ENCODE measurements at regions not wholly inside any gene's neighbourhood (a gene's known extent, or its start where the extent isn't known, plus 50 kb on each side); places are given as distances from the start of the nearest gene placed in this dataset.
"Not testable (repeated sequence)": the region's sequence is repeated elsewhere in the genome, so short reads cannot be mapped to it uniquely, and the experiment has no call there.

DNA sequence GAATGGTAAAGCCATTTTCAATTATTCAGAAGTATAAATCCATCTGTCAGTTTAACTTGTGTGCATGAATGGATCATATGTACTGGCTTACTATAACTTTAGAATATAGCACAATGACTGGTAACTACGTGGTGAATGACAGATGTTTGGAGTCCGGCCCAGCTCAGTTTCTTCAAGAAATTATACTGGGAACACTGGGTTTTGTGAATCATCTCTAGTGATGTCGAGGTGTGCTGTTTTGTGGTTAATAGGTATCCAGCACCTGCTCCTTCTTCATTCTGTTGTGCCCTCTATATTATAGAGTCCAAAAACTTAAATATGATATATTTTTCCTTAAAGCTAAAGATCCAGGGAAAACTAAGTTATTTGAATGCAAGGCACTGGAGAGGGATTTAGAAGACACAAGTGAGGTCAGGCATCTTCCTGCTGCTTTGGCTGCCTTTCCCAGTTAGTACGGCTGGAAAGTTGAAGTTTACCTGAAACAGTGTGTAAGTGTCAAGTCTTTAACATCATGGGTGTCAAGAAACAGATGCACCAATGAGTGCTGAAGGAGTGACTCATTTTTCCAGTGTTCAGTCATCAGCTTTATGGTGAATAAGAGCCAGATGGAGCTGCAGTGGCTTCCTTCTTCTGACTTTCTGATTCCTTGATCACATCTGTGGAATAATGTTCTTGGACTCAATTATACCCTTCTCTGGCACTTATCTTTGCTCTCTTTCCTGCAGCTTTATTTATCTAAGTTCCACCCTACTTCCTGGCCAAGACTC, 1079.5 kb upstream of the CELF4 start:
- DNase-seq: no peak

DNA sequence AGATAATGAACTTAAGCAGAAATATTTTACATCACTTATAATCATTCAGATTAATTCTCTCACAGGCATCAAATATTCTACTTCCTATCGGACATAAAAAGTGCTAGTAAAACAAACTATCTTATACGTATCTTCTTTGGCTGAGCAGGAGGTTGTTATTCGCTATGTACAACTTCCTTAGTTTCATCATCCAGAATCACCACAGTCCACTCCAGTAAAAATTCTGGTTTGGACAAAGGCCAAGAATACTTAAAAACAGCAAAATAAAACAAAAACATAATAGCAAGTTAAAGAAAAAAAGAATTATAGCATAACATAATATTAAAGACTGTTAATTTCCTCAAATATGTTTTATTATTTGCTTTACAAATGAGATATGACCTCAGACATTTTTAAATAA, 1077.1 kb upstream of the CELF4 start:
- no peak for DNase-seq

DNA sequence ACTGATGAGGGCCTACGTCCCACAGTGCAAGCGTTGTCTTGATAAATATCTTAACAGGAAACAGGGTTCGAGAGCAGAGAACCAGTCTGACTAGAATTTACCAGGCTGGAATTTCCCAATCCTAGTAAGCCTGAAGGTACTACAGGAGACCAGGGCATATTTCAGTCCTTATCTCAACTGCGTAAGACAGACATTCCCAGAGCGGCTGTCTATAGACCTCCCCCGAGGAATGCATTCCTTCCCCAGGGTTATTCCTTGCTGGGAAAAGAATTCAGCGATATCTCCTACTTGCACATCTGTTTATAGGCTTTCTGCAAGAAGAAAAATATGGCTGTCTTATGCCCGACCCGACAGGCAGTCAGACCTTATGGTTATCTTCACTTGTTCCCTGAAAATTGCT, 1074.1 kb upstream of the CELF4 start:
- not testable (repeated sequence) for DNase-seq

DNA sequence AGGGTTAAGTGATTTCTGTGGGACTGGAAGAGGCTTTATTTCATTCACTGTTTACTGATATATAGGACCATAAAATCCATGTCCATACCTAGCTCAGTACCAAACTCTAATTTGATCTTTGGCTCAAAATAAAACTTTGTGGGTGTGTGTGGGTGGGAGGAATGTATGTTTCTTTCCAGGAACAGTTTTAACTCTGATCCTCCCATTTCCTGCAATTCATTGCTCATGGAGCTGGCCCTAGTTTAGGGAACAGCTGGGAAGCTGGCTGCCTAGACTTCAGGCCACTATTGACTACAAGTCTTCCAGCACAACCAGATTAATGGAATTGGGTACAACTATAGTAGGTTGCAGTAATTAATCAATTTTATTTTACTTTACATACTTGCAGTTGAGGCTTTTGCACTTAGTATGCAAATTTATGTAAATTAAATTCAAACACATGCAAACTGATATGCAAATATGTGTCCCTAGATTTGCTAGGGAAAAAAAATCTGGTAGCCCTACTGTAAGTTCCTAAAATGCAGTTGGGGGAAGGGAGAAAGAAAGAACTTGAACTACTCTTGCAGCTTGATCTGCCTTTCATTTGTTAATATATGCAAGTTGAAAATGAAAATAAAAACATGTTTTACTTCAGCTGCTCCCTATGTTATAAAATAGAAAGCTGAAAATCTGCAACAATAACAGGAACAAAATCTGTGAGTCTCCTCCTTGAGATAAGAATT, 1070.3 kb upstream of the CELF4 start:
- DNase-seq: no peak

DNA sequence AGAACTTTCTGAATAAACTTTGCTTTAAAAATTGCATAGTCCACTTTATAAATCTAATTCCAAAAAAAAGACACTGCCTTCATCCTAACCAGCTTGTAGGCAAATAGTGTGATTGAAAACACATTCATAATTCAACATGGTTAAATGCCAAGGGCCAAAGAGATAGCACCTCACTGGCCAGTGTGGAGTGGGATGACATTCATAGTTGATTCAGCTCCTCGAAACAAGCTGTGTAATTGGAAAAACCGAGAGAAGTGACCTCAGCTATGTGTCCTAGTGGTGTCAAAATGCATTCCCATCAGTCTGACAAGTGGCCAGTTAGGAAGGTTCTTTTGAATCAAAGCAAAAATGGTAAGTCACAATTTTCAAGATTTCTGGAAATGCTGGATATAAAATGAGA, 1068.5 kb upstream of the CELF4 start:
- no peak for DNase-seq

DNA sequence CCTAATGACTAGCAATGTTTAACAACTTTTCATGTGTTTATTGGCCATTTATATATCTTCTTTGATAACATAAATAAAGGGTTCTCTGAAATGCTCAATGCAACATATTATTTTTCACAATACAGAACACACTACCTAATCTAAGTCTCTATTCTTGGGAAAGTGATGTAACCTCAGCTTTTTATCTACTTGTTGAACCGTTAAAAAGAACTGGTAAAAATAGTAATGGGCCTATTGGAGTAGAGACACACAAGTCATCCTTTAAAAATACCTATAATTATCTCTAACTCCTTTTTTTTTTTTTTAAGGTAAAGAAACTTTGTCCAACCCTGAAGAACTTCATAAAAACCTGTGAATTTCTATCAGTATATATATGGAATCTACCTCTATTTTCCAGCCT, 1067.7 kb upstream of the CELF4 start:
- no peak for DNase-seq

DNA sequence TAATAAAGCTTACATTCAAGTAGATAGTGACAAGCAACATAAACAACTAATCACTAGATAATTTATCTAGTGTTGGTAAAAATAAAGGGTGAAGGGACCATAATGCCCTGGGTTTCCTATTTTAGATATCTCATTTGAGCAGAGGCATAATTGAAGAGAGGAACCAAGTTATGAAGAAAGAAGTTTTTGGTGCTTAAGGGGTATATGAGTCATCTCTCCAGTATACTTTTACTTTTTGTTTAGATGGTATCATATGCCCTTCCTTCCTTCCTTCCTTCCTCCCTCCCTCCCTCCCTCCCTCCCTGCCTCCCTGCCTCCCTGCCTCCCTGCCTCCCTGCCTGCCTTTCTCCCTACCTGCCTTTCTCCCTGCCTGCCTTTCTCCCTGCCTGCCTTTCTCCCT, 1053.5 kb upstream of the CELF4 start:
- DNase-seq: no peak

DNA sequence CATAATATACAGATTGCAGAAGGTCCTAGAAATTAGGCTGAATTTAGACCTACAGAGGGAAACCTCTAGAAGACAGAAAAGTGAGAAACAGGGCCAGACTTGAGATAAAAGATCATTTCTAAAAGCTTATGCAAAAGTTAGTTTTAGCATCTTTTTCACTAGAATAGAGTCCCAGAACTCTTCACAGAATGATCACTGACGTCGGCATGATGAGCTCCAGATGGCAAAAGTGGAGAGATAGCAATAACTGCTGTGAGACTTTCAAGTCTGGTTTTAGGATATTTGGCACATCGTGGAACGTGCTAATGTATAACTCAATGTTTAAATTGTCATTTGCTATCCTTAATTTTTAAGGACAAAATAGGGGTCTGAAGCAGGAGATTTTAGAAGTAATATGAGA, 1050.7 kb upstream of the CELF4 start:
- DNase-seq: no peak

DNA sequence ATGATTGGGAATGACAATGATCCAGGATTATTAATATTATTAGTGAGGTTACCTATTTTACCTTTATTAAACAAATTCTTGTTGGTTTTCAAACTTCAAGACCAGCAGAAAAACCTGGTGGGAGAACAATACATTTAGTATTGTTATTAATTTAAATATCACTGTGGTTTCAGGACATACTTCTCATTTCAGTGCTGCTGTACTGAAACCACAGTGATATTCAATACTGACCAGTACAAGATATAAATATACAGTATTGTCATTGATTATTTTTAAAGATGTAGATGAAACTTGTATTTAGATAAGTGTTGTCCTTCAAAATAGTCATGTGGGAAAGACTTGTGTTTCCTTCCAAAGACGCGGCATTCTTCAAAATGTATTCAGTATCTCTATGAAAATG, 1047.3 kb upstream of the CELF4 start:
- no peak for DNase-seq

DNA sequence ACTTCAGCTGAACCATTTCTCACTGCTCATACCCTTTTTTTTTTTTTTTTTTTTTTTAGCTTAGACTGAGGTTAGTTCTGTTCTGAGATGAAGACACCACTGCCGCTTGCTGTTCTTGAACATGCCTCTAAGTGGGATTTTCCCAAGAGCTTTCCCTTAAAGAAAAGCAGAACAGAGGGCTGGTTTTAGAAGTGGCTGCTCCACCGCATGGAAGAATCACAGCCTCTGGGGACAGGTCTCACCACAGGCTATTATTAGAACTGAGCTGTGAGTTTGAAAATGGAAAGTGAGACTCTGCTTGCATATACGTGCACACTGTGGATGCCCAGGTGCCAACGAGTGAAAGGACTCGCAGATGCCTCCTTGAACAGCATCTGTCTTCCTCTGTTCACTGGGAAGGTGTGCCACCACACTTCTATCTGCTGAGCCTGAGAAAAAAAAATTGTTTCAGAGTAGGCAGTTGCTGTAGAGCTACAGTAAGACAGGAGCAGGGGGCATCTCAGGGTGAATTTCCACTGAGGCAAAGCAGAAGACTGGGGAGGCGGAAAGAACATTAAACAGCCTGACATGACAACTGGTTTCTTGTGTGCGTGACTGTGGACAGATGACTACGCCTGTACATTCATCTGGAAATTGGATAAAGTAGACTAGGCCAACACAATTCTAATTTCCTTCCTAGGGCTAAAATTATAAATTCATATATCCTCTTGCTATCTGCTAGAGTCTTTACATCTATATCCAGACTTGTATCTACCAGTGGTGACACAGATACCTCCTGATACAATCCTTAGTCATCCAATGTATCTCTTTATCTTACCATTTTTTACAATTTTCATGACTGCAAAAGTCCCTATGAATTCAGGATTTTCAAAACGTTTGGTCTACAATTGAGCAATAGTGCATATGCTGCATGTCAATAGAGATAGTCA, 1045.7 kb upstream of the CELF4 start:
- DNase-seq: no peak

DNA sequence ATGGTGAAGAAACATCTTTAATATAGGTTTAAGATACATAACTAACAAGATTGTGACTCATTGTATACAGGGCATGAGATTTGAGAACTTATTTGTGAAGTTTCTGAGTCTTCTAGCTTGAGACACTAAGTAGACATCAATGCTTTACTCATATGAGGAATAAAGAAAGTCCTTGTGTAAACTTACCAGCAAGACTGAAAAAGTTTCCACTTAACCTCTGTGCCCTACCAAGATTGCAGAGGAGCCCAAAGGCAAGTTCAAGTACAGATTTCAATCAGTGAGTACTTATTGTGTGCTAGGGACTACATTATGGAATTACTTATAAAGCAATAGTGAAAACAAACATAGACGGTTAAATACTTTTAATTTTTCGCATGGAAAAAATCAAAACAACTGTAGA, 1041.2 kb upstream of the CELF4 start:
- DNase-seq: no peak

DNA sequence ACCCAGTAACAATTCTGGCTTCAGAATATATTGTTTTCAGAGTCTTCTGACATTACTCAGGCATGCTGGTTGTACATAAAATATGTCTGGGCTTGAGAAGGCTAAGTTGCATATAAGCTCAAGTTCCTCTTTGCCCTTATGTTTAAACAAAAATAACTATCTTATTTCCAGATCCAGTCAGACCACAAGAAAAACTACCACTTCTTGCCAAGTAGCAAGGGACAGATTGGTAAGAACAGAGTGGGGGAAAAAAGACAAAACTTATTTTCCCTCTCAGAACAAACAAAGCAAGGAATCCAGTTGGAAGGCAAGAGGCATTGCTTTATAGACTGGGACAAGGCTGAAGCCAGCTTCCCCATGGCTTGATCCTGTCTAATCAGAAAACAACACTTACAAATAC, 1036.7 kb upstream of the CELF4 start:
- no peak for DNase-seq

DNA sequence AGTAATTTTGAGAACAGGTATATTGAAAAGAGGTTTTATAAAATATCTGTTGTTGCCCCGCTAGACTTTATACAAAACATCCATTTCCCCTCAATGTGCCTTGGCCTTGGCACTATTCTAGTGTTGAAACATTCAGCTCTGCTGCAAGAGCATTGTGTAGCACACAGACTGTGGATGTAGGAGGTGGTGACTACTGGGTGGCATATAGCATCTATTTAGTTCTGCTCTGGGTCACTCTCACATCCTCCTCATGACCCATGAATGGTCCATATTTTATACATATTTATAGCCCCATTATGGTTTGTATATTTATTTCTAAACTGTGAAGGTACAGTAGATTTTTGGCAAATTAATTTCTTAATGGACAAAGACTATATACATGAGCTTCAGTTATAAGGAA, 1022.0 kb upstream of the CELF4 start:
- no peak for DNase-seq

DNA sequence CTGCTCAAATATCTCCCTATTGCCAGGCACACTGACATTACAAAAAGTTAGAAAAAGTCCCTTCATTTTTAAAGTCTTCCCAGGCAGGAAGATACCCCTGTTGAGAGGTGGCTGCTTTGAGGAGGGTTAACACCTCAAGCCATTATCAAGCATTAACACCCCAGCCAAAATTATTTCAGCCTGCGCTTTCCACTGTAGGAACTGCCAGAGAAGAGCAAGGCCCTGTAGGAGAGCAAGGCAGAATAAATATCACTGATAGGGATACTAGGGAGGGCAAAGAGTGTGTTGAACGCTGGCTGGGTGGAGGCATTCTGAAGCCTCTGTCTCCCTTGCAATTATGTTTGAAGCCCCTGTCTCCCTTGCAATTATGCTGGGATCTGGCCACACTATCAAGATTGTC, 1020.7 kb upstream of the CELF4 start:
- no peak for DNase-seq

DNA sequence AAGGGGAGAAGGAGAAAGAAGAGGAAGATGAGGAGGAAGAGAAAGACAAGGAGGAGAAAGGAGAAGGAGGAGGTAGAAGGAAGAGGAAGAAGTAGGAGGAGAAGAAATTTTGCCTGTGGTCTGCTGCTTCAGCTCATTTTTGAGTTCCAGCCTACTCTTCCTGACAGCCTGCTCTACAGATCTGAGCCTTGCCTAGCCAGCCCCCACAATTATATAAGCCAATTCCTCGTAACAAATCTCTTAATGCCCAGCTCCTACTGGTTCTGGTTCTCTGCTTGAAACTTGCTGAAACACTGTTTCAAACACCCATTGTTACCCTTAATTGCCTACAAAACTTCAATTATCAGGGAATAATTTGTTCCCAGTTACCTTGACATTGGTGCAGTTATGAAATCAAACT, 1014.2 kb upstream of the CELF4 start:
- DNase-seq: no peak

DNA sequence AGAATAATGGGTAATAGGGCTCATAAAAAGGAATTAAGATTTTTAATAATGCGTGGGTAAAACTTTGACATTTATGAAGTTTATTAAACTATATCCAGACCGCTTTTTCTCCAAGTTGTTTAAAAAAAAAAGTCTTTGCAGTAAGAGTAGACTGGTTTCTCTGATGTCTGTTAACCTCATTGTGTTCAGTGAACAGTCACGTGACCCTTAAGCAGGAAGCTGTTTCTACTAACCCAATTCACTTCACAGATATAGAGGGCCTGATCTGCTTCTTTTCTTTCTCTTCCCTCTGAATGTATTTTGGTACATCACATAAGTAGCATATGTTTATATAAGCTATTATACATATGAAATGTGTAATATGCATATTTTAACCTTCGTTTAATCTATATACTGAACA, 1011.3 kb upstream of the CELF4 start:
- no peak for DNase-seq

DNA sequence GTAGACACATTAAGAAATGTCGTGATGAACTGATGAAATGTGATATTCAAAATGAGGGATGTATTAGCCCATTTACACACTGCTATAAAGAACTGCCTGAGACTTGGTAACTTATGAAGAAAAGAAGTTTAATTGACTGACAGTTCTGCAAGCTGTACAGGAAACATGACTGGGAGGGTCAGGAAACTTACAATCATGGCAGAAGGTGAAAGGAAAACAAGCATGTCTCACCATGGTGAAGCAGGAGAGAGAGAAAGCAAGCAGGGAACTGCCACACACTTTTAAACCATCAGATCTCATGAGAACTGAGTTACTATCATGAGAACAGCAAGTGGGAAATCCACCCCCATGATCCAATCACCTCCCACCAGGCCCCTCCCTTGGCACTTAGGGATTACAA, 1010.8 kb upstream of the CELF4 start:
- no peak for DNase-seq

DNA sequence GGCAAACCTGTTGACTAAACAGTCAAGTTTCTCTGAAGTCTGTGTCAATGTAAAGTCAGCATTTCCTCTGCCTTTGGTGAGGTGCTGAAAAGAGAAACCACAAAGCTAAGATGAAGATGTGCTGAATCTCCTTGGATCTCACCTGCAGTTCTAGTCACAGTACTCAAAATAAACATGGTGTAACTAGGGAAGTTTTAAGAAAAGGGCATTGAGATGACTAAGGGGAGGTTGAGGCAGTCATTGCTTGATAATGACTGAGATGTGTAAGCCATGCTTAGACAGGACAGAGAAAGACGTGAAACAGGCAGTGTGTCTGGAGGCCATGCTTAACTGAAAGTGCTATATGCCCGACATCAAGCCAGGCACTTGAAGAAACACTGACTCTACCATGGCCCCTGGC, 1010.0 kb upstream of the CELF4 start:
- no peak for DNase-seq

DNA sequence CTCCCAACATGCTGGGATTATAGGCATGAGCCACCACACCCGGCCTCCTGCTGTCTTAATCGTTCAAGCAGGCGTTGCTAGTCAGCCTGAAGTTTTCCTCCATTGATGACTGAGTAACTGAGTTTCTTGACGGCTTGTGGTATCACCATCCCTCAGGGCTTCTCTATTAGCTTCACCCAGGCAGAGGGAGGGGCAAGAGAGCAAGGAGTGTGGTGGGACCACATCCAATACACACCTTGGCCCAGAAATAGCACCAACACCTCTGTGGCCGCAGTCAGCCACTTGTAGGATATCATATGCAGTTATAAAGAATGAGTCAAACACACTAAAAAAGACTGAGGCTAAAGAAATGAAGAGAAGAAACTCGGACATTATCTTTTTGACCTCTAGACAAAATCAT, 1009.4 kb upstream of the CELF4 start:
- no peak for DNase-seq

DNA sequence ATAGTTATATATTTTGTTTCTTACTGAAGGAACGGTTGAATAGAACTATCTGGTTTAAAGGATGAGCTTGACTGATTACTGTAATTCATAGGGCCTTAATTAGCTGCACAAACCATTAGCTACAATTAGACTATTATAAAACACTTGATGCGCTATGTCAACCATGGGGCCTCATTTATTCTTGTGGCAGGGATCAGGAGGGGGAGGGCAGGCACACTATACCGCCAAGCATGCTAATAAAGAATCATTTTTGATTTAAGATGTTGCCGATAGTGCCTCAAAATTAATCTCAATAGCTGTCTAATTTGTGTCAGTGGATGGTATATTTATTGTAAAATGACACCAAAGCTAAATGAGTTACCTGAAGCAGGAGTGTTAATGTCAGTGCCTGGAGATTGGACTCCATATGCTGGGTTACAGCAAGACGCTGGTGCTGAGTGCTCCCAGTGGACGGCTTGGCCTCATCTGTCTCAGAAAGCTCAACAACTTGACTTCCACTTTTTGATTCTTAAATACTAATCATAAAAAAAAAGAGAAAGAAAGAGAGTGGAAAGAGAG, 1007.0 kb upstream of the CELF4 start:
- DNase-seq: no peak

DNA sequence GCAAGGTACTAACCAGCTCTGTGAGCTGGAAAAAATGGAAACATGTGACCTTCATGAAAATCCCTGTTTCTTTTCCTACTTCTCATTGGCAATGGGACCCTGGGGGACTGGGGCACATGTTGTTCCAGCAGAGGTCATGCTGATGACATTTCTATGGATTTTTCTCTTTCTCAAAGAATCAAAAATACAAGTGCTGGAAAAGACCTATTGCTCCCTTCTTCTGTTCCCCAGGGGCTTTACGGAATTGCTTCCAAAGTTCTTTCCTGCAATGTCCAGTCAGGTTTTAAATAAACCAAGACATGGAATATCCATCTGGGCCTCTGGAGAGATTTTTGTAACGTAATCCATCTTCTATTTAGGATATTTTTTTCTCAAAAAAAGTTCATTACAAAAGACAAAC, 1006.1 kb upstream of the CELF4 start:
- DNase-seq: no peak

DNA sequence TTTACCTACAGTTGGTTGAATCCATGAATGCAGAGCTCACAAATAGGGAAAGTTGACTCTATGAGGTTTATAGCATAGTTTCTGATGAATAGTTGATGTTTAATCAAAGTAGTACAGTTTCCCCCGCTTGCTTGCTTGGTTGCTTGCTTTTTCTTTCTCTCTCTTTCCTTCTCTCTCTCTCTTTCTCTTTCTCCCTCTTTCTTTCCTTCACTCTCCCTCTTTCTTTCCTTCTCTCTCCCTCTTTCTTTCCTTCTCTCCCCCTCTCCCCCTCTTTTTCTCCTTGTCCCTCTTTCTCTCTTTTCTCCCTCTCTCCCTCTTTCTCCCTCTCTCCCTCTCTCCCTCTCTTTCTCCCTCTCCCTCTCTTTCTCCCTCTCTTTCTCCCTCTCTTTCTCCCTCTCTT, 999.9 kb upstream of the CELF4 start:
- no peak for DNase-seq

DNA sequence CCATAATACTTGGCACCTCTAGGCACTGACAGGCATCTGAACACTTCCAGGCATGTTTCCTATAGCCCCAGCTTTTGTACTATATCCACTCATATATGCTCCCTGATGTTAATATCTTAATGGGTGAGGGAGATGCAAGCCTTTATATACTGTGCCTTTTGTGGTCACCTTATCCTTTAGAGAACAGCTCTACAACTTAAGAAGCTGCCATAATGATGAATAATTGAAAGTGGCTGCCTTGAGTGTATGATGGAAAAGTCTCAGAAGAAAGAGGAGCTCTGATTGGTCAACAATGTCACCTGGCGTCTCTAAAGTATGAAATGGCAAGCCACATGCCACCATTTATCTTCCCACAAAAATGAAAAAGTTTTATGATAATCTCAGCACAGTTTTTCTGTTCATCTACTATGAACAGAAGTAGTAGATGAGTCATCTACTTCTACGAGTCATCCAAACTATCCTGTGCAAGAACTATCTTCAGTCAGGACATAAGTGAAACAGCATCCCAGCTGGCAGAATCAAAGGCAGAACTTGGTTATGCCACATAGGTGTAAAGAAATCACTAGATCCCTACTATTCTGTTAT, 997.9 kb upstream of the CELF4 start:
- no peak for DNase-seq

Data from fibroblast of upper back skin (primary cell).